ENCODE measurements at regions not wholly inside any gene's neighbourhood (a gene's known extent, or its start where the extent isn't known, plus 50 kb on each side); places are given as distances from the start of the nearest gene placed in this dataset.

DNA sequence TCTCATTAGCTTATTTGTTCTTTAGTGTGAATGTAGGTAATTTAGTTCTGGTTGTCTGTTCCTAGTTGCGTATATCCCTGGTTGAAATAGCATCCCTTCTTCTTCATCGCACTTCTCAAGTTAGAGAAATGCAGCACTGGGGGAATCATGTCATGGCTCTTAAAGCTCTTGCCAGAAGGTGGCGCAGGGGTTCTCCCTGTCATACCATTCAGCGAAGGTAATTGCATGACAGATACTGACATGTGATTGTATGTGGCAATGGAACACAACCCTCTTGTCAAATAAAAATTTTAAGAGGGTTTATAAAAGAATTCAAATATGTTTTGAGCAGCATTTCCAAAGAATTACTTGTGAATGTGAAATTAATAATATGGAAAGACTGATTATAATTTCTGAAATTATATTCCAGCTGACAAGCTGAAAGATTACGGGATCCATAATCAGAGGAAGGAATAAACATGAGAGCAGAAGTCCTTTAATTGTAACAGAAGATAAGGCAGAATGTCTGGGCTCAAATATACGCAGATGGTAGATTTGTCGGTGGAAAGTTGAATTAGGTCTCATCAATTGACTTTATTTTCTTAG, 411.7 kb downstream of the DSEL start:
- TF ChIP-seq, protein P1, sequence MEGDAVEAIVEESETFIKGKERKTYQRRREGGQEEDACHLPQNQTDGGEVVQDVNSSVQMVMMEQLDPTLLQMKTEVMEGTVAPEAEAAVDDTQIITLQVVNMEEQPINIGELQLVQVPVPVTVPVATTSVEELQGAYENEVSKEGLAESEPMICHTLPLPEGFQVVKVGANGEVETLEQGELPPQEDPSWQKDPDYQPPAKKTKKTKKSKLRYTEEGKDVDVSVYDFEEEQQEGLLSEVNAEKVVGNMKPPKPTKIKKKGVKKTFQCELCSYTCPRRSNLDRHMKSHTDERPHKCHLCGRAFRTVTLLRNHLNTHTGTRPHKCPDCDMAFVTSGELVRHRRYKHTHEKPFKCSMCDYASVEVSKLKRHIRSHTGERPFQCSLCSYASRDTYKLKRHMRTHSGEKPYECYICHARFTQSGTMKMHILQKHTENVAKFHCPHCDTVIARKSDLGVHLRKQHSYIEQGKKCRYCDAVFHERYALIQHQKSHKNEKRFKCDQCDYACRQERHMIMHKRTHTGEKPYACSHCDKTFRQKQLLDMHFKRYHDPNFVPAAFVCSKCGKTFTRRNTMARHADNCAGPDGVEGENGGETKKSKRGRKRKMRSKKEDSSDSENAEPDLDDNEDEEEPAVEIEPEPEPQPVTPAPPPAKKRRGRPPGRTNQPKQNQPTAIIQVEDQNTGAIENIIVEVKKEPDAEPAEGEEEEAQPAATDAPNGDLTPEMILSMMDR (IDR thresholded peaks at IDR 0.05; ENCODE audit: insufficient read depth, low read length): peak; percentile 78
- TF ChIP-seq, protein P2, sequence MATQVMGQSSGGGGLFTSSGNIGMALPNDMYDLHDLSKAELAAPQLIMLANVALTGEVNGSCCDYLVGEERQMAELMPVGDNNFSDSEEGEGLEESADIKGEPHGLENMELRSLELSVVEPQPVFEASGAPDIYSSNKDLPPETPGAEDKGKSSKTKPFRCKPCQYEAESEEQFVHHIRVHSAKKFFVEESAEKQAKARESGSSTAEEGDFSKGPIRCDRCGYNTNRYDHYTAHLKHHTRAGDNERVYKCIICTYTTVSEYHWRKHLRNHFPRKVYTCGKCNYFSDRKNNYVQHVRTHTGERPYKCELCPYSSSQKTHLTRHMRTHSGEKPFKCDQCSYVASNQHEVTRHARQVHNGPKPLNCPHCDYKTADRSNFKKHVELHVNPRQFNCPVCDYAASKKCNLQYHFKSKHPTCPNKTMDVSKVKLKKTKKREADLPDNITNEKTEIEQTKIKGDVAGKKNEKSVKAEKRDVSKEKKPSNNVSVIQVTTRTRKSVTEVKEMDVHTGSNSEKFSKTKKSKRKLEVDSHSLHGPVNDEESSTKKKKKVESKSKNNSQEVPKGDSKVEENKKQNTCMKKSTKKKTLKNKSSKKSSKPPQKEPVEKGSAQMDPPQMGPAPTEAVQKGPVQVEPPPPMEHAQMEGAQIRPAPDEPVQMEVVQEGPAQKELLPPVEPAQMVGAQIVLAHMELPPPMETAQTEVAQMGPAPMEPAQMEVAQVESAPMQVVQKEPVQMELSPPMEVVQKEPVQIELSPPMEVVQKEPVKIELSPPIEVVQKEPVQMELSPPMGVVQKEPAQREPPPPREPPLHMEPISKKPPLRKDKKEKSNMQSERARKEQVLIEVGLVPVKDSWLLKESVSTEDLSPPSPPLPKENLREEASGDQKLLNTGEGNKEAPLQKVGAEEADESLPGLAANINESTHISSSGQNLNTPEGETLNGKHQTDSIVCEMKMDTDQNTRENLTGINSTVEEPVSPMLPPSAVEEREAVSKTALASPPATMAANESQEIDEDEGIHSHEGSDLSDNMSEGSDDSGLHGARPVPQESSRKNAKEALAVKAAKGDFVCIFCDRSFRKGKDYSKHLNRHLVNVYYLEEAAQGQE (IDR thresholded peaks at IDR 0.05; ENCODE audit: insufficient replicate concordance, low read depth): no peak
- DNase-seq (ENCODE audit: low read depth in 1 of 2, low spot score in 1 of 2): peak; percentile 47 to 68
- Histone ChIP-seq H3K27ac (replicated peaks) (no peak overlapping the region), H3K4me3 (replicated peaks; ENCODE audit: insufficient read depth, low read length) (no peak overlapping the region), H3K27me3 (ENCODE audit: insufficient read depth, poor library complexity, severe bottlenecking) (no peaks in the 10 kb centered on the region)

DNA sequence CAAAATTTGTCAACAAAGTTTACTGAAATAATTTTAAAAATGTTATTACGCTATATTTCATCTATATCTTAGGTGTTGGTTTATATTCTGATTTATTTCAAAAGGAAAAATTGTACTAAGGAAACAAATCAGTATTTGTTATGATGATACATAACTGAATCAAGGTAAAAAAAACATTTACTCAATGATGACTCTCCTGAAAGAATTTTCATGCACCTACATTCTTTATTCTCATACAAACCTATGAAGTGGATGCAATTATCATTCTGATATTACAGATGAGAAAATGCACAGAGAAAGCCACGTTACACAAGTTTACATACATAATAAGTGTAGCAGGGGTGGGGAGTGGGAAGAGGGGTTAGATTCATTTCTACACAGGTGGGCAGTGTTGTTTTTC, 422.4 kb downstream of the DSEL start:
- no peaks in the 10 kb centered on the region for H3K27me3 ChIP-seq (ENCODE audit: insufficient read depth, poor library complexity, severe bottlenecking)
- TF ChIP-seq, protein P1 (IDR thresholded peaks at IDR 0.05; ENCODE audit: insufficient read depth, low read length): no peak
- TF ChIP-seq GABPA (IDR thresholded peaks at IDR 0.05; ENCODE audit: low read depth) (no peak), SPI1 (IDR thresholded peaks at IDR 0.05; ENCODE audit: borderline replicate concordance, low read depth) (no peak), POLR2AphosphoS5 (IDR thresholded peaks at IDR 0.05; ENCODE audit: low read depth) (no peak)
- TF ChIP-seq, protein P2 (IDR thresholded peaks at IDR 0.05; ENCODE audit: insufficient replicate concordance, low read depth): no peak
- DNase-seq (ENCODE audit: low read depth in 1 of 2, low spot score in 1 of 2): no peak
- no peak overlapping the region for H3K27ac ChIP-seq (replicated peaks)
- no peak overlapping the region for H3K4me3 ChIP-seq (replicated peaks; ENCODE audit: insufficient read depth, low read length)

DNA sequence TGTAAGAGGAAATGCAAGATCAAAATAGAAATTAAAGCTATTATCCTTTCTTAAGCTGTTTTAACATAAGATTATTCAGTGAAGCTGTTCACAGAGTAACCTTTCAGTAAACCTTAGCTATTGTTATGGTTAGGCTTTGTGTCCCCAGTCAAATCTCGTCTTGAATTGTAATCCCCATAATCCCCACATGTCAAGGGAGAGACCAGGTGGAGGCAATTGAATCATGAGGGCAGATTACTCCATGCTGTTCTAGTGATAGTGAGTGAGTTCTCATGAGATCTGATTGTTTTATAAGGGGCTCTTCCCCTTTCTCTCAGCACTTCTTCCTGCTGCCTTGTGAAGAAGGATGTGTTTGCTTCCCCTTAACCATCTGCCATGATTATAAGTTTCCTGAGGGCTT, 424.4 kb downstream of the DSEL start:
- no peak overlapping the region for H3K4me3 ChIP-seq (replicated peaks; ENCODE audit: insufficient read depth, low read length)
- no peaks in the 10 kb centered on the region for H3K27me3 ChIP-seq (ENCODE audit: insufficient read depth, poor library complexity, severe bottlenecking)
- H3K27ac ChIP-seq (replicated peaks): no peak overlapping the region
- TF ChIP-seq POLR2AphosphoS5 (IDR thresholded peaks at IDR 0.05; ENCODE audit: low read depth): no peak
- TF ChIP-seq, protein P2 (IDR thresholded peaks at IDR 0.05; ENCODE audit: insufficient replicate concordance, low read depth): no peak
- no peak for TF ChIP-seq GABPA (IDR thresholded peaks at IDR 0.05; ENCODE audit: low read depth)
- TF ChIP-seq, protein P1 (IDR thresholded peaks at IDR 0.05; ENCODE audit: insufficient read depth, low read length): no peak
- no peak for TF ChIP-seq SPI1 (IDR thresholded peaks at IDR 0.05; ENCODE audit: borderline replicate concordance, low read depth)
- DNase-seq (ENCODE audit: low read depth in 1 of 2, low spot score in 1 of 2): no peak
